Spleen (tissue), 11 donors: ENCODE measurements at regions not wholly inside any gene's neighbourhood (a gene's known extent, or its start where the extent isn't known, plus 50 kb on each side); places are given as distances from the start of the nearest gene placed in this dataset.

Experiments used
- DNase-seq: peaks from one replicate; pipeline ENCODE4 v3.0.0-alpha.2; 2020
- H3K27ac ChIP-seq, 8 donors: fragments of 200-600 bp; sonication (generic) in 7 of 8; 1 replicate in 4 of 8; 2 replicates in 4 of 8; pipeline versions ENCODE4 v1.5.0 to v1.8.0; 2016 to 2021; ENCODE audit warnings: inconsistent platforms in 4 of 8, mild to moderate bottlenecking in 4 of 8, moderate library complexity in 1 of 8
- H3K27me3 ChIP-seq, 7 donors: fragments of 200-600 bp; sonication (generic) in 6 of 7; replicated peaks in 1 of 7; 1 replicate in 4 of 7; 2 replicates in 3 of 7; pipeline versions ENCODE4 v1.5.0 to v1.8.0; 2016 to 2021; ENCODE audit warnings: inconsistent platforms in 3 of 7, mild to moderate bottlenecking in 1 of 7
- H3K36me3 ChIP-seq, 6 donors: fragments of 200-600 bp; sonication (generic) in 5 of 6; 1 replicate in 4 of 6; 2 replicates in 2 of 6; pipeline versions ENCODE4 v1.5.0 to v1.8.0; 2016 to 2021; ENCODE audit warnings: inconsistent platforms in 2 of 6
- H3K4me1 ChIP-seq, 6 donors: fragments of 200-600 bp; sonication (generic) in 5 of 6; 1 replicate in 3 of 6; 2 replicates in 3 of 6; pipeline versions ENCODE4 v1.5.0 to v1.8.0; 2016 to 2021; ENCODE audit warnings: inconsistent platforms in 3 of 6
- H3K4me3 ChIP-seq, 8 donors: fragments of 200-600 bp; sonication (generic) in 7 of 8; 1 replicate in 4 of 8; 2 replicates in 4 of 8; pipeline versions ENCODE4 v1.5.0 to v1.8.0; 2016 to 2021; ENCODE audit warnings: inconsistent platforms in 4 of 8, mild to moderate bottlenecking in 4 of 8, moderate library complexity in 2 of 8
- H3K9me3 ChIP-seq, 8 donors: fragments of 200-600 bp; sonication (generic) in 7 of 8; 1 replicate in 4 of 8; 2 replicates in 4 of 8; pipeline versions ENCODE4 v1.5.0 to v1.8.0; 2016 to 2021; ENCODE audit warnings: inconsistent platforms in 4 of 8
- CTCF ChIP-seq, 11 experiments: fragments of 200-600 bp in 7 of 11; fragments of 450-650 bp in 4 of 11; sonication (generic) in 4 of 11; IDR thresholded peaks in 8 of 11; conservative IDR thresholded peaks in 3 of 11; 1 replicate in 7 of 11; 2 replicates in 4 of 11; pipeline versions ENCODE4 v1.4.0 to v1.8.0; 2016 to 2021; ENCODE audit warnings: antibody characterized with exemption in 11 of 11, inconsistent platforms in 4 of 11, mild to moderate bottlenecking in 1 of 11
- POLR2A ChIP-seq, 3 donors: fragments of 450-650 bp; IDR thresholded peaks; one replicate each; pipeline ENCODE4 v1.5.1; 2017; ENCODE audit warnings: antibody characterized with exemption in 3 of 3, mild to moderate bottlenecking in 1 of 3
- POLR2AphosphoS5 ChIP-seq, 3 donors: sonication (generic); formaldehyde crosslinking; IDR thresholded peaks; one replicate each; pipeline ENCODE4 v1.5.1; 2017; ENCODE audit warnings: antibody characterized with exemption in 3 of 3
- WGBS, 5 donors: extraction: QIAGEN DNeasy Blood & Tissue Kit in 3 of 5; methylation state at CpG; one replicate each; pipeline versions ENCODE4 v1.1.5 to v1.1.7; 2013 to 2018; 5-methylcytosine and 5-hydroxymethylcytosine counted together
- intact Hi-C: fragments of 100-400 bp; cut with DNase I; formaldehyde crosslinking; loops from one replicate; pipeline ENCODE4 v1.15.0; 2023; ENCODE audit warnings: low total_unique reads
- donor health status: healthy with polysubstance abuse.
- donor health status: DM: no; HTN: no; CAD: no; lungs with moderate emphysema.
- donor health status: DM: no; HTN: no; CAD: no.
- donor health status: Bipolar disorder and iron deficiency.
- donor health status: healthy.
- donor health status: DM: no; HTN: no; CAD: no.
- donor health status: DM: yes; HTN: yes; CAD: no.

GRCh38 chr2:5569256-5569655, 122.9 kb upstream of the SOX11 start:
- 83 to 95% (median 90%) methylated on average over 5 of the region's 5 CpGs for WGBS, 5 donors
- Histone ChIP-seq H3K36me3 (no peaks in the 10 kb centered on the region), H3K4me3 (no peak overlapping the region), H3K27ac (no peak overlapping the region), H3K27me3 (no peaks in the 10 kb centered on the region), H3K9me3 (no peaks in the 10 kb centered on the region), H3K4me1 (no peaks in the 10 kb centered on the region)
- TF ChIP-seq CTCF (IDR thresholded peaks at IDR 0.05 in 8 of 11, conservative IDR thresholded peaks at IDR 0.05 in 3 of 11) = no peak
- no peak for TF ChIP-seq POLR2A (IDR thresholded peaks at IDR 0.05)
- no peak for TF ChIP-seq POLR2AphosphoS5 (IDR thresholded peaks at IDR 0.05)
- no peak for DNase-seq
- intact Hi-C loops = no loop called here

- peaks cover 0 to 23% (median 5%) of the 10 kb centered on the region in 8 donors for H3K9me3 ChIP-seq
- H3K27ac ChIP-seq = no peak overlapping the region
- H3K4me1 ChIP-seq = no peaks in the 10 kb centered on the region
- no peaks in the 10 kb centered on the region for H3K27me3 ChIP-seq
- TF ChIP-seq CTCF (IDR thresholded peaks at IDR 0.05 in 8 of 11, conservative IDR thresholded peaks at IDR 0.05 in 3 of 11) = no peak
- TF ChIP-seq POLR2AphosphoS5 (IDR thresholded peaks at IDR 0.05) = no peak
- no peak for TF ChIP-seq POLR2A (IDR thresholded peaks at IDR 0.05)
- intact Hi-C loops = no loop called here
- WGBS, 5 donors = 69 to 95% (median 88%) methylated on average over 3 of the region's 3 CpGs
- no peak for DNase-seq
- no peaks in the 10 kb centered on the region for H3K36me3 ChIP-seq
- H3K4me3 ChIP-seq = no peak overlapping the region
Observed at GRCh38 chr2:5576015-5576414, 116.2 kb upstream of the SOX11 start.

- no peak for DNase-seq
- intact Hi-C loops = no loop called here
- no peak overlapping the region for H3K27ac ChIP-seq
- no peak for TF ChIP-seq POLR2AphosphoS5 (IDR thresholded peaks at IDR 0.05)
- TF ChIP-seq CTCF (IDR thresholded peaks at IDR 0.05 in 8 of 11, conservative IDR thresholded peaks at IDR 0.05 in 3 of 11) = no peak
- no peak for TF ChIP-seq POLR2A (IDR thresholded peaks at IDR 0.05)
- H3K4me3 ChIP-seq = no peak overlapping the region
- H3K4me1 ChIP-seq = no peaks in the 10 kb centered on the region
- H3K9me3 ChIP-seq = no peaks in the 10 kb centered on the region
- H3K27me3 ChIP-seq = peaks cover 0 to 6% (median 0%) of the 10 kb centered on the region in 7 donors
- 84 to 96% (median 92%) methylated on average over 11 of the region's 11 CpGs for WGBS, 5 donors
- H3K36me3 ChIP-seq = no peaks in the 10 kb centered on the region
Observed at GRCh38 chr2:5587766-5588165, 104.4 kb upstream of the SOX11 start.

- no peak overlapping the region for H3K4me3 ChIP-seq
- no peak overlapping the region for H3K27ac ChIP-seq
- TF ChIP-seq POLR2A (IDR thresholded peaks at IDR 0.05) (no peak), CTCF (IDR thresholded peaks at IDR 0.05 in 8 of 11, conservative IDR thresholded peaks at IDR 0.05 in 3 of 11) (no peak), POLR2AphosphoS5 (IDR thresholded peaks at IDR 0.05) (no peak)
- DNase-seq = no peak
- intact Hi-C loops = no loop called here
- no peaks in the 10 kb centered on the region for H3K4me1 ChIP-seq
- H3K27me3 ChIP-seq = peaks cover 0 to 6% (median 0%) of the 10 kb centered on the region in 7 donors
- H3K9me3 ChIP-seq = no peaks in the 10 kb centered on the region
- WGBS, 5 donors = 63 to 90% (median 76%) methylated on average over 1 of the region's 1 CpG
- H3K36me3 ChIP-seq = no peaks in the 10 kb centered on the region
Observed at GRCh38 chr2:5588601-5589000, 103.6 kb upstream of the SOX11 start.
